ENCODE measurements at regions not wholly inside any gene's neighbourhood (a gene's known extent, or its start where the extent isn't known, plus 50 kb on each side); places are given as distances from the start of the nearest gene placed in this dataset.

DNA sequence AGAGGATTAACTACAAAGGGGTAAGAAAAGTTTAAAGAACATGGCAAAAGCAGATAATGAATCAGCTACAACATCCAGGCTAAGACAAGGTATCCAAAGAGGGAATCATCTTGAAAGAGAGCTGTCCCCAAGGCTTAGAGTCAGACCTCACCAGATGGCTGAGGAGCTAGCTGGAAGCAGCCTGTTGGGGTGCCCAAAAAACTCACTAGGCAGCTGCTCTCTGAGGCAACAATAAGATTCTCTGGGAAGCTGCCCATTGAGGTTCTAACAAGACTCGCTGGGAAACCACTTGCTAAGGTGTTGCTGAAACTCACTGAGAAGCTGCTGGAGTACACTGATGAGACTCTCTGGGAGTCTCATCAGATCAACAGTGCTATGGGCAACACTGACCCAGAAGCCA is 185.2 kb downstream of the CETN3 start:
- FAIRE-seq: no peak
- Histone ChIP-seq H3K9ac (ENCODE audit: low read length in 3 of 3) (no peak overlapping the region), H3K4me1 (ENCODE audit: control insufficient read depth in 2 of 3, insufficient read depth in 2 of 3, low read depth in 1 of 3, low read length in 3 of 3) (no peaks in the 10 kb centered on the region), H3K27me3 (ENCODE audit: control insufficient read depth, insufficient read depth, low read length) (no peaks in the 10 kb centered on the region), H3K36me3 (ENCODE audit: control insufficient read depth in 2 of 3, insufficient read depth in 3 of 3, low read length in 3 of 3) (no peaks in the 10 kb centered on the region), H3K4me3 (ENCODE audit: low read length in 3 of 3) (no peak overlapping the region), H3K27ac (ENCODE audit: low read depth in 2 of 2, low read length in 2 of 2) (no peak overlapping the region), H3K9me3 (ENCODE audit: control insufficient read depth in 2 of 3, insufficient read depth in 1 of 3, low read length in 3 of 3) (no peaks in the 10 kb centered on the region)
- TF ChIP-seq, protein P1, sequence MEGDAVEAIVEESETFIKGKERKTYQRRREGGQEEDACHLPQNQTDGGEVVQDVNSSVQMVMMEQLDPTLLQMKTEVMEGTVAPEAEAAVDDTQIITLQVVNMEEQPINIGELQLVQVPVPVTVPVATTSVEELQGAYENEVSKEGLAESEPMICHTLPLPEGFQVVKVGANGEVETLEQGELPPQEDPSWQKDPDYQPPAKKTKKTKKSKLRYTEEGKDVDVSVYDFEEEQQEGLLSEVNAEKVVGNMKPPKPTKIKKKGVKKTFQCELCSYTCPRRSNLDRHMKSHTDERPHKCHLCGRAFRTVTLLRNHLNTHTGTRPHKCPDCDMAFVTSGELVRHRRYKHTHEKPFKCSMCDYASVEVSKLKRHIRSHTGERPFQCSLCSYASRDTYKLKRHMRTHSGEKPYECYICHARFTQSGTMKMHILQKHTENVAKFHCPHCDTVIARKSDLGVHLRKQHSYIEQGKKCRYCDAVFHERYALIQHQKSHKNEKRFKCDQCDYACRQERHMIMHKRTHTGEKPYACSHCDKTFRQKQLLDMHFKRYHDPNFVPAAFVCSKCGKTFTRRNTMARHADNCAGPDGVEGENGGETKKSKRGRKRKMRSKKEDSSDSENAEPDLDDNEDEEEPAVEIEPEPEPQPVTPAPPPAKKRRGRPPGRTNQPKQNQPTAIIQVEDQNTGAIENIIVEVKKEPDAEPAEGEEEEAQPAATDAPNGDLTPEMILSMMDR (IDR thresholded peaks at IDR 0.05; ENCODE audit: borderline replicate concordance, extremely low read depth, insufficient read depth): no peak
- no peak for DNase-seq
- intact Hi-C loops (cut with DNase I): no loop called here

DNA sequence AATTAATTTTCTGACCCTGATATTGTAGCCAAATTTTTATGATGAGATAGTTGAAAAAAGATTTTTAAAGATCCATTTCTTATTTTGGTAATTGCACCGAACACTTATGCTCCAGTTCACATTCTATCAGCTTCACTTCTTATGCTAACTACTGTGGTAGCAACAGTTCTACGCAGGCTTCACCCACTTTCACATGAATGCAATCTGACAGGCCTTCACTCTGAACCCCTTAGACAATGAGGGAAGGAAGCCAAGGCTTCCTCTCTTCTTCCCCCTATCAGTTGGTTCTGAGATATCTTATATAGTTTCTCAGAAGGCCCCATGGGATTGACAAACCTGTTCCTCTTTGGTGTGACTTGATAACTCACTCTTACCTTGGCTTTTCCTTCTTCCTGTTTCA is 185.8 kb downstream of the CETN3 start:
- FAIRE-seq (no peak), DNase-seq (no peak)
- TF ChIP-seq, protein P1 (IDR thresholded peaks at IDR 0.05; ENCODE audit: borderline replicate concordance, extremely low read depth, insufficient read depth): no peak
- Histone ChIP-seq H3K27ac (ENCODE audit: low read depth in 2 of 2, low read length in 2 of 2) (no peak overlapping the region), H3K9me3 (ENCODE audit: control insufficient read depth in 2 of 3, insufficient read depth in 1 of 3, low read length in 3 of 3) (no peaks in the 10 kb centered on the region), H3K9ac (ENCODE audit: low read length in 3 of 3) (no peak overlapping the region), H3K4me3 (ENCODE audit: low read length in 3 of 3) (no peak overlapping the region), H3K36me3 (ENCODE audit: control insufficient read depth in 2 of 3, insufficient read depth in 3 of 3, low read length in 3 of 3) (no peaks in the 10 kb centered on the region), H3K4me1 (ENCODE audit: control insufficient read depth in 2 of 3, insufficient read depth in 2 of 3, low read depth in 1 of 3, low read length in 3 of 3) (no peaks in the 10 kb centered on the region), H3K27me3 (ENCODE audit: control insufficient read depth, insufficient read depth, low read length) (no peaks in the 10 kb centered on the region)
- intact Hi-C loops (cut with DNase I): no loop called here

- no peak overlapping the region for H3K27ac ChIP-seq (ENCODE audit: low read depth in 2 of 2, low read length in 2 of 2)
- H3K36me3 ChIP-seq (ENCODE audit: control insufficient read depth in 2 of 3, insufficient read depth in 3 of 3, low read length in 3 of 3): no peaks in the 10 kb centered on the region
- TF ChIP-seq, protein P1 (IDR thresholded peaks at IDR 0.05; ENCODE audit: borderline replicate concordance, extremely low read depth, insufficient read depth): no peak
- FAIRE-seq: no peak
- H3K4me1 ChIP-seq (ENCODE audit: control insufficient read depth in 2 of 3, insufficient read depth in 2 of 3, low read depth in 1 of 3, low read length in 3 of 3): no peaks in the 10 kb centered on the region
- H3K4me3 ChIP-seq (ENCODE audit: low read length in 3 of 3): no peak overlapping the region
- no peak for DNase-seq
- no peaks in the 10 kb centered on the region for H3K9me3 ChIP-seq (ENCODE audit: control insufficient read depth in 2 of 3, insufficient read depth in 1 of 3, low read length in 3 of 3)
- intact Hi-C loops (cut with DNase I): no loop called here
- no peak overlapping the region for H3K9ac ChIP-seq (ENCODE audit: low read length in 3 of 3)
- H3K27me3 ChIP-seq (ENCODE audit: control insufficient read depth, insufficient read depth, low read length): no peaks in the 10 kb centered on the region
Observed at GRCh38 chr5:90221951-90222350, 187.6 kb downstream of the CETN3 start.

DNA sequence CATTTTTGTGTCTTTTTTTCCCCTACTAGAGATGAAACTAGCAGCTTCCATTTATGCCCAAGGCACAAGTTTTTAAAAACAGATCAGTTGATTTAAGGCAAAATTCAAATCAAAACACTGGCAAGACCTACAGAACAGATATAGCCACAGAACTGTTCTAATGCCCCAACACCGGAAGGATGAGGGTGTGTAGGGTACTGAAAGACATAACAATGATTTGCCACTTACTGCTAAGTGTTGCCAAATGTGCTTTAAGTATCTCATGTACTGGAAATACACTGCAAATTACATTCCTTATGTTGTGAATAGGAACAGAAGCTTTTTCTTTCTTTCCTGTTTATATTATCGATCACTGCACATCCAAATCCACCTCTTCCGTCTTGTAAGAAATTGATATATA is 189.0 kb downstream of the CETN3 start:
- Histone ChIP-seq H3K4me3 (ENCODE audit: low read length in 3 of 3) (no peak overlapping the region), H3K9me3 (ENCODE audit: control insufficient read depth in 2 of 3, insufficient read depth in 1 of 3, low read length in 3 of 3) (no peaks in the 10 kb centered on the region), H3K9ac (ENCODE audit: low read length in 3 of 3) (no peak overlapping the region), H3K27me3 (ENCODE audit: control insufficient read depth, insufficient read depth, low read length) (no peaks in the 10 kb centered on the region), H3K4me1 (ENCODE audit: control insufficient read depth in 2 of 3, insufficient read depth in 2 of 3, low read depth in 1 of 3, low read length in 3 of 3) (no peaks in the 10 kb centered on the region), H3K36me3 (ENCODE audit: control insufficient read depth in 2 of 3, insufficient read depth in 3 of 3, low read length in 3 of 3) (no peaks in the 10 kb centered on the region), H3K27ac (ENCODE audit: low read depth in 2 of 2, low read length in 2 of 2) (no peak overlapping the region)
- DNase-seq (no peak), FAIRE-seq (no peak)
- intact Hi-C loops (cut with DNase I): no loop called here
- TF ChIP-seq, protein P1 (IDR thresholded peaks at IDR 0.05; ENCODE audit: borderline replicate concordance, extremely low read depth, insufficient read depth): no peak
